OCI-LY1 (cell line): ENCODE measurements at regions not wholly inside any gene's neighbourhood (a gene's known extent, or its start where the extent isn't known, plus 50 kb on each side); places are given as distances from the start of the nearest gene placed in this dataset.

Experiments
- H2AFZ ChIP-seq: fragments of 200-600 bp; sonication (generic), shearing (Covaris generic); 2 replicates; pipeline ENCODE4 v1.6.0; 2014; ENCODE audit warnings: antibody characterized with exemption, mild to moderate bottlenecking, low read length
- H3F3A ChIP-seq: fragments of 200-600 bp; sonication (generic), shearing (Covaris generic); 2 replicates; pipeline ENCODE4 v1.6.0; 2014; ENCODE audit warnings: mild to moderate bottlenecking, antibody characterized with exemption, low read length, moderate library complexity; ENCODE audit not compliant: insufficient read depth
- H3K27ac ChIP-seq: fragments of 200-600 bp; sonication (generic); 2 replicates; pipeline ENCODE4 v1.5.1; 2014; ENCODE audit warnings: low read length, mixed run types, mild to moderate bottlenecking, low read depth; ENCODE audit not compliant: poor library complexity, severe bottlenecking
- H3K27me3 ChIP-seq: fragments of 200-600 bp; sonication (generic); 2 replicates; pipeline ENCODE4 v1.6.0; 2014; ENCODE audit warnings: antibody characterized with exemption, mild to moderate bottlenecking, low read length, moderate library complexity; ENCODE audit not compliant: insufficient read depth
- H3K36me3 ChIP-seq: fragments of 200-600 bp; sonication (generic); 2 replicates; pipeline ENCODE4 v1.6.1; 2014; ENCODE audit warnings: mild to moderate bottlenecking, antibody characterized with exemption, low read length, moderate library complexity, mixed read lengths; ENCODE audit not compliant: insufficient read depth
- H3K4me1 ChIP-seq: fragments of 200-600 bp; sonication (generic); 2 replicates; pipeline ENCODE4 v1.5.1; 2014; ENCODE audit warnings: mild to moderate bottlenecking, low read length, moderate library complexity; ENCODE audit not compliant: insufficient read depth, severe bottlenecking
- H3K4me2 ChIP-seq: fragments of 200-600 bp; sonication (generic), shearing (Covaris generic); 2 replicates; pipeline ENCODE4 v1.6.1; 2014; ENCODE audit warnings: low read length
- H3K4me3 ChIP-seq: fragments of 200-600 bp; sonication (generic); 2 replicates; pipeline ENCODE4 v1.5.1; 2014; ENCODE audit warnings: low read length, low read depth, mild to moderate bottlenecking, mixed read lengths; ENCODE audit not compliant: poor library complexity, severe bottlenecking
- H3K79me2 ChIP-seq: fragments of 200-600 bp; shearing (Covaris generic); 2 replicates; pipeline ENCODE4 v1.6.1; 2016; ENCODE audit warnings: mixed run types, low read length, mixed read lengths; ENCODE audit not compliant: insufficient read depth
- H3K9ac ChIP-seq: fragments of 200-600 bp; sonication (generic), shearing (Covaris generic); 2 replicates; pipeline ENCODE4 v1.6.1; 2014; ENCODE audit warnings: mild to moderate bottlenecking, low read length, mixed read lengths
- H3K9me2 ChIP-seq: fragments of 200-600 bp; sonication (generic), shearing (Covaris generic); 2 replicates; pipeline ENCODE4 v1.6.1; 2014; ENCODE audit warnings: low read depth, mild to moderate bottlenecking, low read length, mixed read lengths
- H3K9me3 ChIP-seq: fragments of 200-600 bp; shearing (Covaris generic); 2 replicates; pipeline ENCODE4 v1.6.1; 2014; ENCODE audit warnings: low read length, mixed read lengths
- H4K20me1 ChIP-seq: fragments of 200-600 bp; sonication (generic), shearing (Covaris generic); 2 replicates; pipeline ENCODE4 v1.6.0; 2016; ENCODE audit warnings: mild to moderate bottlenecking, low read length; ENCODE audit not compliant: insufficient read depth
- EZH2 ChIP-seq: fragments of 200-600 bp; sonication (generic), shearing (Covaris generic); IDR thresholded peaks from 2 replicates; pipeline ENCODE4 v1.8.0; 2017; ENCODE audit warnings: borderline replicate concordance, mixed run types, mild to moderate bottlenecking, antibody characterized with exemption, low read length, moderate library complexity, mixed read lengths
- TF ChIP-seq, protein P1 (sequence below): fragments of 200-600 bp; sonication (generic), shearing (Covaris generic); IDR thresholded peaks from 2 replicates; pipeline ENCODE4 v1.5.1; 2017; ENCODE audit warnings: mild to moderate bottlenecking, antibody characterized with exemption, low read length, moderate library complexity, mixed read lengths

DNA sequence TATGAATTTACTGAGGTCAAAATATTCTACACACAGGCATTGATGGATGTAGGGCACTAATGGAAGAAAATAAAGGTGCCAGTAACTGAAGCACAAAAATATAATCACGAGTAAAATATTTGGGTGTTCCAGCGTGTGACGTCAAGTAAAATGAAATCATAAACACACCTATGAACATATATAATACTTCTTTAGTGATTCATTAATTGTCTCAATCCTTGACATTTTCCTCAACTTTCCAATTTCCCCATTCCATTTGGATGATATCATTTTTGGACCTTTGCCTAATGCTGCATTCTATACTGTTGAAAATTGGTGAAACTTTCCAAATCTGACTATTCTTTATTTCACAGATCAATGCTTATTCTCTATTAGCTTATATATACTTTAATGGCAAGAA lies 649.3 kb downstream of the GALC start:
- no peaks in the 10 kb centered on the region for H3K36me3 ChIP-seq
- H3K27me3 ChIP-seq = no peaks in the 10 kb centered on the region
- H3K79me2 ChIP-seq = no peaks in the 10 kb centered on the region
- H3K9ac ChIP-seq = no peak overlapping the region
- no peak overlapping the region for H2AFZ ChIP-seq
- H3K4me1 ChIP-seq = no peaks in the 10 kb centered on the region
- no peak for TF ChIP-seq EZH2
- TF ChIP-seq, protein P1, sequence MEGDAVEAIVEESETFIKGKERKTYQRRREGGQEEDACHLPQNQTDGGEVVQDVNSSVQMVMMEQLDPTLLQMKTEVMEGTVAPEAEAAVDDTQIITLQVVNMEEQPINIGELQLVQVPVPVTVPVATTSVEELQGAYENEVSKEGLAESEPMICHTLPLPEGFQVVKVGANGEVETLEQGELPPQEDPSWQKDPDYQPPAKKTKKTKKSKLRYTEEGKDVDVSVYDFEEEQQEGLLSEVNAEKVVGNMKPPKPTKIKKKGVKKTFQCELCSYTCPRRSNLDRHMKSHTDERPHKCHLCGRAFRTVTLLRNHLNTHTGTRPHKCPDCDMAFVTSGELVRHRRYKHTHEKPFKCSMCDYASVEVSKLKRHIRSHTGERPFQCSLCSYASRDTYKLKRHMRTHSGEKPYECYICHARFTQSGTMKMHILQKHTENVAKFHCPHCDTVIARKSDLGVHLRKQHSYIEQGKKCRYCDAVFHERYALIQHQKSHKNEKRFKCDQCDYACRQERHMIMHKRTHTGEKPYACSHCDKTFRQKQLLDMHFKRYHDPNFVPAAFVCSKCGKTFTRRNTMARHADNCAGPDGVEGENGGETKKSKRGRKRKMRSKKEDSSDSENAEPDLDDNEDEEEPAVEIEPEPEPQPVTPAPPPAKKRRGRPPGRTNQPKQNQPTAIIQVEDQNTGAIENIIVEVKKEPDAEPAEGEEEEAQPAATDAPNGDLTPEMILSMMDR = no peak
- no peaks in the 10 kb centered on the region for H4K20me1 ChIP-seq
- no peak overlapping the region for H3K4me3 ChIP-seq
- H3K27ac ChIP-seq = no peak overlapping the region
- no peak overlapping the region for H3K4me2 ChIP-seq
- no peaks in the 10 kb centered on the region for H3K9me3 ChIP-seq
- H3K9me2 ChIP-seq = no peaks in the 10 kb centered on the region
- H3F3A ChIP-seq = no peaks in the 10 kb centered on the region

DNA sequence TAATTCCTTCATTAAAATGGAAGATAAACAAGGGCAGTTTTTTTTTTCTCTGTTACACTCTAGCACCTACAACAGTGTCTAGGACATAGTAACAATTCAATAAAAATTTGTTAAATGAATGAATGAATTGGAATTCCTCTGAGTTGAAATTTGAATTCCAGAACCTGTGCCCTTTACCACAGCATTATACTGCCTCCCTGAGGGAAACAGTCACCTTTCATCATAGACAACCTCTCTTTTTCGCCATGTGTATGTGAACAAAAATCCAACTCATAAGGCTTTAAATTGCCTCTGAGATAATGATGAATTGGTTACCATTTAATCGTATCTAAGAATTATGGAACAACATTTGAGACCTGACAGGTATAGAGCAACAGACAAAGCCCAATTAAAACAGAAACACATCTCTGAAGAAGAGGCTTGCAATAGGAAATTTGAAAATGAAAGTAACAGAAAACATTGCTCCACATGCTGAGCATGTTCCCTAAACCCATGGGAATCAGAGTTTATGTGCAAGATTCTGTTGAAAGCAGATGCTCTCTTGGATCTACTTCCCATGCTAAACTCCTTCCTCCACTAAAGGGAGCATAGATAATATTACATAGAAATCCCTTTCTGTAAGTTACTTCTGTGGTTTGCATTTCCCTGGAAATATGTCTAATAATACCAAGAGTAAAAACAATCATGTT lies 657.8 kb downstream of the GALC start:
- no peaks in the 10 kb centered on the region for H4K20me1 ChIP-seq
- H3F3A ChIP-seq = no peaks in the 10 kb centered on the region
- H3K9me2 ChIP-seq = no peaks in the 10 kb centered on the region
- H3K27ac ChIP-seq = no peak overlapping the region
- H2AFZ ChIP-seq = no peak overlapping the region
- no peaks in the 10 kb centered on the region for H3K79me2 ChIP-seq
- TF ChIP-seq, protein P1 = no peak
- TF ChIP-seq EZH2 = no peak
- H3K4me1 ChIP-seq = no peaks in the 10 kb centered on the region
- H3K4me2 ChIP-seq = no peak overlapping the region
- H3K9ac ChIP-seq = no peak overlapping the region
- no peak overlapping the region for H3K4me3 ChIP-seq
- H3K9me3 ChIP-seq = no peaks in the 10 kb centered on the region
- no peaks in the 10 kb centered on the region for H3K27me3 ChIP-seq
- no peaks in the 10 kb centered on the region for H3K36me3 ChIP-seq

DNA sequence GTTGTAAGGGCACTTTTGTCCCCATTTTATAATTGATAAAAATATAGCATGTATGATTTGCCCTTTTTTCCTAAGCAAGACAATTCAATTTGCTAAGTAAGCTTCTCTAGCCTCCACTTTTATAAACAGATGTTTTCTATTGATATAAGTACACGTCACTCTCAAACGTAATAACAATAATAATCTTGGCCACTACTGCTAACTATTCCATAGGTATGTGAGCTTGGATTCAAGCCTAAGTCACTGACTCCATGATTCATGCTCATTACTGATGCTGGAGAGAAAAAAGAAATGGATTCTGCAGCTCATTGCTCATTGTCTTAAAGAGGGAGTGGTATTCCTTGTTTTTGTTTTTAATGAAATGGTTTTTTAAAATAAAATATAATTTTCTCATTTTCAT lies 661.0 kb downstream of the GALC start:
- no peak overlapping the region for H3K4me3 ChIP-seq
- TF ChIP-seq, protein P1 = no peak
- no peak for TF ChIP-seq EZH2

More for the DNA sequence above, 661.0 kb downstream of the GALC start:
- no peak overlapping the region for H3K4me2 ChIP-seq
- no peak overlapping the region for H2AFZ ChIP-seq
- H3F3A ChIP-seq = no peaks in the 10 kb centered on the region
- no peaks in the 10 kb centered on the region for H3K79me2 ChIP-seq
- no peaks in the 10 kb centered on the region for H3K4me1 ChIP-seq
- no peaks in the 10 kb centered on the region for H3K36me3 ChIP-seq
- no peaks in the 10 kb centered on the region for H3K27me3 ChIP-seq
- no peaks in the 10 kb centered on the region for H3K9me2 ChIP-seq
- H3K27ac ChIP-seq = no peak overlapping the region
- no peak overlapping the region for H3K9ac ChIP-seq
- no peaks in the 10 kb centered on the region for H3K9me3 ChIP-seq
- H4K20me1 ChIP-seq = no peaks in the 10 kb centered on the region
